GM19372 (cell line): ENCODE measurements at regions not wholly inside any gene's neighbourhood (a gene's known extent, or its start where the extent isn't known, plus 50 kb on each side); places are given as distances from the start of the nearest gene placed in this dataset.
"Not testable (repeated sequence)": the region's sequence is repeated elsewhere in the genome, so short reads cannot be mapped to it uniquely, and the experiment has no call there.

ENCODE experiments used
- ATAC-seq: cut with Tn5 transposase; IDR thresholded peaks from one replicate; pipeline ENCODE4 v1.9.1; 2021; ENCODE audit warnings: mild to moderate bottlenecking, low read depth, moderate library complexity; ENCODE audit not compliant: unreplicated experiment

DNA sequence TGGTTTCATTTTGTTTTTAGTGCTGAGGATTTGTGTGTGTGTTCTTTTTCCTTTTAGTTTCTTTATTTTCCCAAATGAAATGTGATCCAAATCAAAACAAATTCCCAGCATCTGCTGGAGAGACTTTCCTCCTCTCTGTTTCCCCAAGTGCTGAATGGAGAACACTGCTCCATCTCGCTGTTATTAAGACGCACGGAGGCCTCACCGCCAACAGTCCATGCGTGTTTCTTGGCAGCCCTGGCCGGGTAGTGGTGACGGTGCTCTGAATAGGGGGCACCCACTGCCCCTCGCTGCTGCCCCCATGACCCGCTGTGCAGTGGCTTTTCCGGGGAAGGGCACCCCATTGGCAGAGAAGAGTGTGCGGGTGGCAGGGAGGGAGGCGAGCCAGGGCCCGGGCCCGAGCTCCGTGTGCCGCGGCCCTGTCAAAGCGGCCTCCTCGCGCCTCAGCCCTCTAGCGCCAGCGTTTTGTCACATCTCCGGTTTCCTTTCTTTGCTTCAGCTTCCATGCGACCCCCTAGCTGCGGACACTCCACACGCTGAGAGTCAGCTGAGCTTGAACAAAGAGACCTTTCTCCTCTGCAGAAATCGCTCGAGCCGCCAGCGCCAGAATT is 473.7 kb upstream of the SALL3 start:
- ATAC-seq: no peak

DNA sequence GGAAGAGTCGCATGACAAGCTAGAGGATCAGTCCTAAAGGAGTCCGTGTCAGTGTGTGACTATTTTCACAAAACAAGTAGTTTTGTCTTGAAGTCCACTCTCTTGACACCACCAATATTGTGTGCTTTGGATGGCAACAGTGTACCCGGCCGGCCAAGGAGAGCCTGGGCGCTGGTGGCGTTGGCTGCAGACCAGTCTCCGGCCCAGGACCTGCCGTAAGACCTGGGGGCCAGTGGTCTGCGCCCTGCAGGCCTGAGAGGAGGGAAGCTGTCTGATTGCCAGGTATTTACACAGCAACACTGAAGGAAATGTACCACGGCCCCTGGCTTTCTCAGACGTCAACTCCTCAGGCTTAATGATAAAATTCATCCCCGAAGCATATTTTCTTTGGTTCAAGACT is 472.4 kb upstream of the SALL3 start:
- no peak for ATAC-seq

DNA sequence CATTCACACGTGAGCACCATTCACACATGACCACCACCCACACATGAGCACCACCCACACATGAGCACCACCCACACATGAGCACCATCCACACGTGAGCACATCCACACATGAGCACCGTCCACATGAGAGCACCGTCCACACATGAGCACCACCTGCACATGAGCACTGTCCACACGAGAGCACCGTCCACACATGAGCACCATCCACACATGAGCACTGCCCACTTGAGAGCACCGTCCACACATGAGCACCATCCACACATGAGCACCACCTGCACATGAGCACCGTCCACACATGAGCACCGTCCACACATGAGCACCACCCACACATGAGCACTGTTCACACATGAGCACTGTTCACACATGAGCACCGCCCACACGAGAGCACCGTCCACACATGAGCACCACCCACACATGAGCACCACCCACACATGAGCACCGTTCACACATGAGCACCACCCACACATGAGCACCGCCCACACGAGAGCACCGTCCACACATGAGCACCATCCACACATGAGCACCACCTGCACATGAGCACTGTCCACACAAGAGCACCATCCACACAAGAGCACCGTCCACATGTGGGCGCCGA is 471.3 kb upstream of the SALL3 start:
- ATAC-seq: not testable (repeated sequence)

DNA sequence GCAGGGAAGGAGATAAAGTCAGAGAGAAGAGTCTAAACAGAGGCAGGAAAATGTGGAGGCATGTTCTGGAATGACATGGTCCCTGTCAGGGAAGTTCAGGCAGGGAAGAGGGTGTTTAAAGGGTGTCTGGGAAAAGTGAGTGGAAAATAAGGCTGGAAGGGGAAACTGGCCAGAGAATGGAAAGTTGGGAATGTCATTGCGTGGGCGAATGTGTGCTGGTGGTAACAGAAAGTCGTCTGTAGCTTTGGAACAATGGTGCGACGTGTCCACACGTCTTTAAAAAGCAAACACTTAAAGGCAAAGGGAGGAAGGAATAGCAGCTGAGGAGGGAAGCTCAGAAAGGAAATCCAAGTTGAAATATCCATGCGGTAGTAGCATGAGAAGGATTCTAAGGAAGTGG is 469.5 kb upstream of the SALL3 start:
- no peak for ATAC-seq

DNA sequence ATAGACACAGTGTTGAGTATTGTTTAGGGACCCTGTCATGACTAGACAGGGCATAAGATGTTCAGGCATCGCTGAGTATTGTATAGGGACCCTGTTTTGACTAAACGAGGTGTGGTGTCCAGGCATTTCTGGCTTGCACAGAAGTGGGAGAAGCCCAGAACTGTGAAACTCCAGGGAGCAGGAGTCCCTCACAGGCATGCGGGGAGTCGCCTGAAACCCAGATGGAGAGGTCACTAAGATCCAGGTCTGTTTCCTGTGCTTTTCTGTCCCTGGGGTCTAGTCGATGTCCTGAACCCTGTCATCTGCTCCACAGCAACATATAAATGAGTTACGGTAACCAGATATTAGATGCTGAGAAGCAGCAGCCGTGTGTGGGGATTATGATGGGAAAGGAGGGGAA is 469.0 kb upstream of the SALL3 start:
- no peak for ATAC-seq

DNA sequence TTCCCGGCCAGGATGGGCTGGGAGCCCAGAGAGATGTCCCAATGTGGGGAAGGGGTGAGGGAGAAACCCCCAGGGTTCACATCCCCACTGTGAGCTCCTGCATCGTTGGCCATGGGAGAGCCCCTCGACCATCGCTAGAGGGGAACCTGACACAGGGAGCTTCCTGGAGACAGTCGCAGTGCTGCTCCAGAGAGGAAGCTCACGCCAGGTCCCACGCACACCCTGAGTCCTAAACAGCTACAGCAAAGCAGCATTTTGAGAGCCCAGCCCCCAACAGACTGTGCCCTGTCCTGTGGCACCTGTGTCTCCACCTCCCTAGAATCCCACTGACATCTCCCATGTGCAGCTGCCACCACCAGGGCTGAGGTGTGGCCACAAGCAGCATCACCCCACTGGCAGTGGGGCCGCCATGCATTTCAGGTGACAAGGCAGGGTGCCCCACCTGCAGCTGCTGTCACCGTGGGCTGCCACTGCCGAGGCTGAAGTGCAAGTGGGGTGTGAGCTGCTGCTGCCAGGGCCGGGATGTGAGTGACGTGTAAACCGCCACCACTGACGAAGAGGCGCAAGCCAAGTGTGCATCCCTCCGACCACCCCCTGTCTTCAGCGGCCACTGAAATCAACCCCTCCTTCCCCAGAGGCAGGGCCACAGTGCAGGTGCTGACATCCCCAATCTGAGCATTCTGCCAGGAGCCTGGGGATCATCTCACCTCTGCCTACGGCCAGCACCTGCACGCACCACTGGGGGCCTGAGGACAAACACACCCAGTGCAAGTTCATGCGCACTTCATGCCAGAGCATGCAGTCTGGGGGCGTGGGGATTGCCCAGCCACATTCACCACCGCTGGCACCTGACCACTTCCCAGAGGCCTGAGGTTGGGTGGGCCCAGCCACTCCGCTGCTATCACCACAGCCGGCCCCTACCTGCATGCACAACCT is 467.7 kb upstream of the SALL3 start:
- ATAC-seq: no peak

DNA sequence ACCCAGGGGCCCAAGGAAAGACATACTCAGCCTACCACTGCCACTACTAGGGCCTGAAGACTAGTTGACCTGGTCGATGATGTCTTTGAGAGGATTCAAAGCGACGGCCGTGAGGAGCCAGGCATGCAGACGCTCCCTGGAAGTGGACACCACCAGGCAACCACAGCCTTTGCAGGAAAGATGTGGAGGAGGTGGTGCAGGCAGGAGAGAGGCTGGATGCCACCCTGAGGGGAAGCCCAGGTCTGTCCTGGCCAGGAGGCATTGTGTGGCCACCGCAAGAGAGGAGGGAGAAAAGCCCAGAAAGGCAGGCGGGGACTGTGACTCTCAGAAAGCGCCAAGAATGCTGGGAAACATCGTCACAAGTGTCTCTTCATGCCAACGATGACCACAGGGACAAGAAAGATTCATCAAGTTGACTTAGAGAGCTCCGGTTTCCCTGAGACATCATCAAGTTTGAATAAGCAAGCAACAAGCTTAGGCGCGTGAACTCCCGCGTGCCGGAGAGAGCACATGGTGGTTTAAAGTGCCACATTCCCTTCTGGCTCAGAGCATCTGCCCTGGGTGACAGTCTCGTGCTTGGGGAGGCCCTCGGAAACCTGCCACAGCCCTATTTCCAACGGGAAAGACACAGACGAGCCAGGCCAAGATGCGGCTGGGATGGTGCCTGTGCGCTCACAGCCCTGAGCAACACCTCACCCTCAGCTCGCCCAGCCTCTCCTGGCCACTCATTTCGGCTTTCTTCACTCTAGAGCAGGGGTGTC is 464.5 kb upstream of the SALL3 start:
- no peak for ATAC-seq

DNA sequence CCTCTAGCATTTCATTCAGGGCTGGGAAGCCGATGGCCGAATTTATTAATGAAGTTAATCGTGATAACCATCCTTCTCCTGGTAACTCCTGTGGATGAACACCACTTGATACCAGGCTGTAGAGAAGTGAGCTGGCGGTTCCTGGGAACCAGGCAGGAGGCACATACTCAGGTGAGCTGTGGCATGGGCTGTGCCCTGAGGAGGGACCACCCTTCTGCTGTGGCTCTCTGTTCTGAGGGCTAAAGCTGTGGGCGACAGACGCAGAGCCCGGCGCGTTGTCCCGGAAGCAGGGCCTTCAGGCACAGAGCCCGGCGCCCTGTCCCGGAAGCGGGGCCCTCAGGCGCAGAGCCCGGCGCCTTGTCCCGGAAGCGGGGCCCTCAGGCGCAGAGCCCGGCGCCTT is 462.3 kb upstream of the SALL3 start:
- ATAC-seq: no peak

DNA sequence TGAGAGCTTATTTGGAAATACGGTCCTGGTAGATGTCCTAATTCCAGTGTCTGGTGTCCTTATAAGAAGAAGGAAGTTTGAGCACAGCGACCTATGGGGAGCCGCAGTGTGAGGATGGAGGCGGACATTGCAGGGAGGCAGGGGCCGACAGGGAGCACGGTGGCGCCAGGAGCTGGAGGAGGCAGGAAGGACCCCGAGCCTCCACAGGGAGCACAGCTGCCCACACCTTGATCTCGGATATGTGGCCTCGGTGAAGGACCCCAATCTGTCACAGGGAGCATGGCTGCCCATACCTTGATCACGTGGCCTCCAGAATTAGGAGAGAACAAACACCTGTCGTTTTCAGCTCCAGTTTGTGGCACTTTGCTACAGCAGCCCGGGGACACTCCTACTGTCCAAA is 461.6 kb upstream of the SALL3 start:
- no peak for ATAC-seq

DNA sequence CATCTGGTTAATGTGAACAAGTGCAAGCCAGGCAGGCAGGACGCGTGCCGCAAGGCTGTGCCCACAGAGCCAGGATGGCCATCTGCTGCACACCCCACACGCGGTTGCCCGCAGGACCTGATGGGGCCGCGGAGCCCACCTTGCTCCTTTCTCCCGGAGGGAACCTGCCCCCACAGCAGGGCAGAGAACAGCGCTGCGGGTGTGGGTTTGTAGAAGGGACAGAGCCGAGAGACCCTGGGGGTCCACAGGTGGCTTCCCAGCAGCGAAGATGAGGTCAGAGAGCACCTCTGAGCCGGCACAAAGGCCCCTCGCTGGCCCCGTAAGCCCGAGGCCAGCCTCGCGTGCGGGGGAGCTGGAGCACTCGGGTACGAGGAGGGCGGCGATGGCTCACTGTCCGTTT is 460.8 kb upstream of the SALL3 start:
- no peak for ATAC-seq

DNA sequence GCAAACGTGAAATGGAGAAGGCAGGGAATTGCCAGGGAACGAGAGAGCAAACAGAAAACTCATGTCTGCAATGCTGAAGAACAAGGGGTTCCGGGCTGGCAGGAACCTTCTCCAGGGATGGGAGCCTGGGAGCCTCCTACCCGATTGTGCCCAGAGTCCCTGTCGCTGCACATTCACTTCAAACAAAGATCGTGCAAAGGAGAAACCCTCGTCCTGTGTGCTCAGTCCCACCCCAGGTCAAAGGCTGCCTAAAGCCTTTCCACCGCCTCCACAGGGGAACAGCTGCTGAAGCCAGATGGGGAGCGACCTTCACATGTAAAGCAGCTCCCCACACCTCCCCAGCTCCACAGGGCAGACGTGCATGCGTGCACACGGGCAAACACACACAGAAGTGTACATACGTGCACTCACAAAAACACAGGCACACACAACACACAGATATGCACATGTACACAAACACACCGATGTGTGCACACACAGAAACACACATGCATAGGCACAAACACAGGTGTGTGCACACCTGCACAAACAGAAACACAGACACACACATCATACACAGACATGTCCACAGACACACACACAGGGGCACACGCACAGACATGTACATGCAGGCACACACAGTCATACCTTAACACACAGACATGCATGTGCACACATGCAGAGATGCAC is 460.1 kb upstream of the SALL3 start:
- ATAC-seq: no peak

DNA sequence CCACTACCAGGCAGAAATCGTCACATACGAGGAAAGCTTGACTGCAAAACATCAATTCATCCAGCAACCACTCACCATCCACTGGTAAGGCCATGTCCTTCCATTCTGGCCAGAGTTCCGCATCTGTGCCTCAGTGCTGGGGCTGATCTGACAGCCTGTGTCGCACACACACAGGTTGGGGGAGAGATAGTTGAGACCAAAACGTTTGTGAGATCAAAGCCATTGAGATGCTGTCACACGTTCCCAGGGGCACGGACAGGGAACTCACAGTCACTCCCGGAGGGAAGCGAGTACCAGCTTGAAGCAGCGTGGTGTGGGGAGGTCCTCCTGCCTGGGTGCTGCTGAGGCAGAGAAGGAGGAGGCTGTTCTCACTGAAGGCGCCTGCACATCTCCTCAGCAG is 458.5 kb upstream of the SALL3 start:
- ATAC-seq: no peak

DNA sequence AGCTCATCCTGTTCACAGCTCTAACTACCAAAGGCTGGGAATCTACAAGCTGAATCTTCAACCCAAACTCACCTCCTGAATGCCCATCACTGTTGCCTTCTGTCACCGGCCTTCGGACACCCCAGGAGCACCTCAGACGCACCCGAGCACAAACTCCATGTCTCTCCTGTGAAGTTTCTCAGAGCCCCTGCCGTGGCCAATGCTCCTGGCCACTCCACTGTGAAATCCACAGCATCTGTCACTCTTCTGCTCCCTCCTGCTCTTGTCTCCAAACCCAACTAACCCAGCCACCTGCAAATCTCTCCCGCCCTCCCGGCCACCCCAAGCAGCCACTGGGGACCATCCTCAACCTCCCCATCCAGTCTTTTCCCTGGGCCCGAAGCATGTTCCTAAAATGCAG is 457.9 kb upstream of the SALL3 start:
- no peak for ATAC-seq

DNA sequence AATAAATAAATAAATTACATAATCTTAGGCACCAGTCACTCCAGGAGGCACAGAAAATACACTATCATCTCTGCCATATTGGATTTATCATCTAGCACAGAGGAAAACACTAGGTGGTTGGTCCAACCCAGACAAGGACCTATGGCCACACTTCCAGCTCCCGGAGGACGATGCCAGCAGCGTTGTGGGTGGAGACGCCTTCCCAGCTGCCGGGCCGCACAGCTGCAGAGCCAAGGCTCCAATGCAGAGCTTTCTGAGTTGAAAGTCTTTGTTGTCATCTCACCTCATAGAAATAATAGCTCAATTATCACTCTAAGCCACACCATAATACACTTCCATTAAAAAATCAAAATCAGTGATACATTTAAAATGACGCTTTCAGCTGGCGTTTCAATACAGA is 457.1 kb upstream of the SALL3 start:
- no peak for ATAC-seq

DNA sequence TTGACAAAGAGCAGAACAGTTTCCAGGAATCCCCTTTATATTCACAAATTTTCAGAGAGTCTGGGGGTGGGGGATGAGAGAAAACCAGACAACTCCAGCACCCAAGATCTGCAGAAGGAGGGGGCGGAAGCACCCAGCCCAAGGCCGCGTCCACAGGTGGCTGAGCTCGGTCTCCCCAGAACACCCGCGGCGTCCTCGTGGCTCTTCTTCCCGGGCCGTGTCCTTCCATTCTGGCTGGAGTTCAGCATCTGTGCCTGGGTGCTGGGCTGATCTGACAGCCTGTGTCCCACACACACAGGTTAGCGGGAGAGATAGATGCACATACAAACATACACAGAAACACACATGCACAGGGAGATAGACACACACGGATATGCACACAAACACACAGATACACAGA is 455.8 kb upstream of the SALL3 start:
- no peak for ATAC-seq

DNA sequence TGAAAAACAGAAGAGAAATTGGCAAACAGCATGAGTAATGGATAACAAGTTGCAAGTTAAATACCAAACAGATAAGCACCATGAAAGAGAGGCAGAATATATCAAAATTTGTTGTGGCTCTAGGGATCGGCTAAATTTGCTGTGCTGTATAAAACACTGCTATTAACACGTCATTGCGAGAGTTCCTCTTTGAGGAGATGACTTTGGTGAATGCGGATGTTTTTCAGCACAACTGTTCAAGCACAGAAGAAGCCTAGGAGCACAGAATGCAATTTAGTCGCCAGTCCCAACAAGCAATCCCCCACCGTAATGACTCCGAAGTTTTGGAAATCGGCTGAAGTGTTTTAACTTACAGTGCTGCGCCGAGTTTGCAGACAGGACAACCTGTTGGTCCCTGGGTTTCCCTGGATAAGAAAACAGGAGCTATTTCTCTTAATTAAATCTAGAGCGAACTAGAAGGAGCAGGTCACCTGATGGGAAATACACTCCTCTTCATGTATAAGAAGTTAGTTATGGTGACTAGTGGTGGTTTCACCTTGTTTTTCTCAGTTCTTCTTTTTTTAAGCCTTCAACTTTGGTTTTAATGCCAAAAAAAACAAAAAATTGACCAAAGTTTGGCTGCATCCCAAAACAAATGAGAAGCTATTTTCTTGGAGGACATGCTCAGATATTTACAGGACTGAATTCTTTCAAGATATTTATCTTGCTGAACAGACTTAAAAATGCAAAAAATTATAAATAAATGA is 454.1 kb upstream of the SALL3 start:
- ATAC-seq: peak; percentile 70

DNA sequence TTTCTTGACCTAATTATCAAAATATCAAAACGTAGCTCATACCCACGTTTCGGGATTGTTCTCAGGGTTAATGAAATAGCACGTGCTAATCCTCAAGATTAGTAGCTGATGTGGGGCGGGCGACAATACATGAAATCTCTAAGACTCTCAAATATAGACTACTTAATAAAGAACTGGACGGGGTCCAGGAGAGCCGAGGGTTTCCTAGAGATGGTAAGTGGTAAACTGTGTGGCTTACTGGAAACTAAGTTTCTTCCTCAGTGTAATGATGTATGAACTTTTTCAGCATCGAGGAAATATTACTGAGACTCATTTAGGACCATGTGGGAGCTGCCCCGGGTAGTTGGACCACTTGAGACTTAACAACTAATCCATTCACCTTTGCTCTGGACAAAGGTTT is 453.3 kb upstream of the SALL3 start:
- ATAC-seq: no peak

DNA sequence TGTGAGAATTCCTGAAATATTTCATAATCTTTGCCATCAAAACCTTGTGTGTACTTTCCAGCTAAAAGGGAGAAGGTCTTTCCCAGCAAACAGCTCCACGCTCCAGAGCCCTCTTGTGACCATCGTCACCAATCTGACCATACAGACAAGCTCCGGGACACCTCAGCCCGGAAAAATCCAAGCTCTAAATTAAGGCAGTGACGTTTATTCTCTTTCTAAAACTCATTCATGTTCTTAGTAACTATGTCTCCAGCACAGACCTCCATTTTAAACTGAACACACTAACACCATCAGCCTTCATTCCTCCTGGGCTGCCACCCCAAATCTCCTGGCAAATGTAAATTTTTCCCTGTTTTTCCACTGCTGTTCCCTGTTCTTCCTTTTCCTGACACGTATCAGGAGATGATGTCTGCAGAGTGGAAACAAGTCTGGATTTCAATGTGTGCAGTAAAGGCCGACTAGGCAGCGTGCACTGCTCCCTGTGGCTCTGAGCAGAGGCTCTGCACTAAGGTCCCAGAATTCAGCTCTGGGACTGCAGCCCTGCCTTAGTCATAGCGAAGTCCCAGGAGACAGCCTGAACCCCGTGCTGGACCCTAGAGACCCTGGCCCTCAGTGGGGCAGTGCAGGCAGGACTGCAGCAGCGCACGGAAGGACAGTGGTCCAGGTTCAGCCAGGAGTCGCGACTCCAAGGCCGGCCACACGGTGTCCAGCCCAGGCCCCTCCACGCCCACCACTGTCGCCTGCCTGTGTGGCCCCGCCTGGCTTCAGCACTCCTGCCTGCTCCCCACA is 452.5 kb upstream of the SALL3 start:
- ATAC-seq: no peak

DNA sequence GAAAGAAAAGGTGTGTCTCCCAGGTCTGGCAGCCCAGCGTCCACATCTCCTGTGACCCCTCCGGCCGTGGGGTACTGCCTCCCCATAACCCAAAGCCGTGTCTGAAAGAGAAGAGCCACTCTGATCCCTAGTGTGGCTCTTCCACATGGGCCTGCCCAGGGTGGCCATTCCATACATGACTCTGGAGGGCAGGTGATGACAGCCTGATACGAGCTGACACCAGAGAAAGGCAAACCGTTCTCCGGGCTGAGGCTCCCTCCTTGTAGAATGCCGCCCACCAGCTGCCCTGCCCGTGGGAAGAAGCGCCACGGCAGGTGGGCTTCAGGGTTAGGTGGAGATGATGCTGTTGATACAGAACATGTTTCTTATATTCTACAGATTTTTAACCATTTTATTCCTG is 451.6 kb upstream of the SALL3 start:
- no peak for ATAC-seq
